ENCODE measurements at regions not wholly inside any gene's neighbourhood (a gene's known extent, or its start where the extent isn't known, plus 50 kb on each side); places are given as distances from the start of the nearest gene placed in this dataset.
"Not testable (repeated sequence)": the region's sequence is repeated elsewhere in the genome, so short reads cannot be mapped to it uniquely, and the experiment has no call there.

DNA sequence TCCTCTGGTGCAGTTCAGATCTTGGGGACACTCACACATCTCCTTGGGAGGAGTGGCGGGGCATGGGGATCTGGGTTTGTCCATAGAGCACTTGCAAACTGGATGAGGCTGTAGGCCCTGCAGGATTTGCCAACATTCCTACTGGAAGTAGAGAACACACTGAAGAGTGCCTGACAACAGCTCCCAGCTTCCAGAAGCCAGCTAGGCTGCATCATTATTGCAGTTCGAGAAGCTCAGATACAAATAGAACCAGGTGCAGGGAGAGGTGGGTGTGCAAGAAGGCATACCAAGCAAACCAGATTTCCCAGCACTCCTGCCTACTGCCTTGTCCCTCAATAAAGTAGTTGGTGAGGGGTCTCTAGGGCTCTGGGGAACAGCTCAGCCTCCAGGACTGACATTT lies 52.5 kb downstream of the RHOB start:
- DNase-seq, result no peak

DNA sequence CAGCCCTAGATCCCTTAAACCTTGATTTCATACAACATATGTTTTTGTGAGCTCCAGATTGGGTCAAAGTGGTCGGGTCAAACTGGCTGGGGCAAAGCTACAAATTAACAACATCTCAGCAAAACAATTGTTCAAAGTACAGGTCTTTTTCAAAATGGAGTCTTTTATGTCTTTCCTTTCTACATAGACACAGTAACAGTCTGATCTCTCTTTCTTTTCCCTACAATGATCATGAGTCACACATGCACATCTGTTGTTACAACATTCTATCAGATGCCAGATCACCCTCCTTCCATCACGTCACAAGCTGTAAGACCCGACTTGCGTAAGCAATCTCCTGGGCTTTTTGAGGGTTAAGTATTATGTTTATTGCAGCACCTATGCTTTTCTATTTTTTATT lies 55.1 kb downstream of the RHOB start:
- DNase-seq, result no peak

DNA sequence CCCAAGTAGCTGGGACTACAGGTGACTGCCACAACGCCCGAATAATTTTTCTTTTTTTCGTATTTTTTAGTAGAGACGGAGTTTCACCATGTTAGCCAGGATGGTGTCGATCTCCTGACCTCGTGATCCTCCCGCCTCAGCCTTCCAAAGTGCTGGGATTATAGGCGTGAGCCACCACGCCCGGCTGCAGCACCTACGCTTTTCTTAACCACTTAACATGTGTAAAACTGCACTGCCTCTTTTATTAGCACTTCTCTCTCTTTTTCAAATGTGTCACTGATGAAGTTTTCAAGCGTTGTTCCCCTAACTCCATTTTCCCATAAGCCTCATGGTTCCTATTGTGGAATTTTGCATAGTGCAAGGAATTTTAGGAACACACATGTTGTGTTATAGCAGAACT lies 55.6 kb downstream of the RHOB start:
- not testable (repeated sequence) for DNase-seq

DNA sequence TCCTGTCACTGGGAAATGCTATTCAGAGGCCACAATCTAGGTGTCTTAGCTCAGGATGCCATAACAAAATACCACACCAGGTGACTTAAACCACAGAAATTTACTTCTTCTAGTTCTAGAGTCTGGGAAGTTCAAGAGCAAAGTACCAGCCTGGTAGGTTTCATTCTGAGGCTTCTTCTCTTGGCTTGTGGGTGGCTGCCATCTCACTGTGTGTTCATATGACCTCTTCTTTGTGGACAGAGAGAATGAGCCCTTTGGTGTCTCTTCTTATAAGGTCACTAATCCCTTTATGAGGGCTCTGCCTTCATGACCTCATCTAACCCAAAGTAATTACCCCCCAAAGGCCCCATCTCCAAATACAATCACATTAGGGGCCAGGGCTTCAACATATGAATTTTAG lies 57.3 kb downstream of the RHOB start:
- no peak for DNase-seq

- no peak for DNase-seq
These were observed 59.4 kb downstream of the RHOB start for GRCh38 chr2:20506201-20506685.

GRCh38 chr2:20507166-20507692 lies 60.4 kb downstream of the RHOB start:
- peak in 1 of 5 experiments; percentile 61 for DNase-seq

- no peak for DNase-seq
These were observed 60.8 kb downstream of the RHOB start for GRCh38 chr2:20507711-20508110.

- no peak for DNase-seq
These were observed 62.5 kb downstream of the RHOB start for GRCh38 chr2:20509301-20509769.

GRCh38 chr2:20509770-20510490 lies 63.1 kb downstream of the RHOB start:
- DNase-seq, result no peak

DNA sequence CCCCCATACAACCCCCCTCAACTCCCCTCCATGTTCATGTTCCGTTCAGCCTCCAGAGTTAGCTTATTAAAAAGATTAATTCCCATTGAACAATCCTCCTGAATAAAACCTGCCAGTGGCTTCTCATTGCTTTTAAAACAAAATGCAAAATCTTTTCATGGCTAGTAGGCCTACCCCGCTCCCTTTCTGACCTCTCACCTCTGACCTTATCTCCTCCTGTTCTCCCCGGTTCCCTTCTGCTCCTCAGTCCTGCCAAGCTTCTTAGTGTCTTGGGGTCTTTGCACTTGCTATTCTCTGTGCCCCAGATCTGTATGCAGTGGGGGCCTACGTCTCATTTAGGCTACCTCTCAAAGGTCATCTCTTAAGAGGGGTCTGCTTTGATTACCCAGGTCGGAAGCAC lies 64.3 kb downstream of the RHOB start:
- no peak for DNase-seq

- DNase-seq, result no peak
These were observed 65.3 kb downstream of the RHOB start for GRCh38 chr2:20512061-20512605.

GRCh38 chr2:20513946-20514345 lies 67.1 kb downstream of the RHOB start:
- DNase-seq, result no peak

DNA sequence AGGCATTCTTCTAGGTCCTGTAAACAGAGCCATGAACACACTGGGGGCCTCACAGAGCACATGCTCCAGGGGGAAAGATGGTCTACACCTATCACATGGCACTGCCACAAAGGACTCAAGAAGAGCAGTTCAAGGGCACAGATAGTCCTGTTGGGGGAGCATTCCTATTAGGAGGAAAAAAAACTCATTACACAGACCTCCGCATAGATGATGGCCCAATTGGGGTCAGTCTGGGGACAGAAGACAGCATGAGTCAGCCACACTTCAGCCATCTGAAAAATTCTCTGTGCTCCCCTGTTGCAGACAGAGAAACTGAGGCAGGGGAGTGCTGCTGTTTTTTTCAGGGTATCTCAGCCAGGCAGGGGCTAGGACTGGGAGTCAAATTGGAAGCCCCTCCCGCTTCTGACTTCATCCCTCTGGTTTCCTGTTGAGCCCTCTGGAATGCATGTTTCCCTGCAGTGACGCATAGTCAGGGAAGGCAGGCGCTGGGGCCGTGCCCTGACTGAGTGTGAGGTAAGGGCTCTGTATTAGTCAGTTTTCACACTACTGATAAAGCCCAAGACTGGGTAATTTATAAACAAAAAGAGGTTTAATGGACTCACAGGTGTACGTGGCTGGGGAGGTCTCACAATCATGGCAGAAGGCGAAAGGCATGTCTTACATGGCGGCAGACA lies 67.9 kb downstream of the RHOB start:
- DNase-seq, result no peak

DNA sequence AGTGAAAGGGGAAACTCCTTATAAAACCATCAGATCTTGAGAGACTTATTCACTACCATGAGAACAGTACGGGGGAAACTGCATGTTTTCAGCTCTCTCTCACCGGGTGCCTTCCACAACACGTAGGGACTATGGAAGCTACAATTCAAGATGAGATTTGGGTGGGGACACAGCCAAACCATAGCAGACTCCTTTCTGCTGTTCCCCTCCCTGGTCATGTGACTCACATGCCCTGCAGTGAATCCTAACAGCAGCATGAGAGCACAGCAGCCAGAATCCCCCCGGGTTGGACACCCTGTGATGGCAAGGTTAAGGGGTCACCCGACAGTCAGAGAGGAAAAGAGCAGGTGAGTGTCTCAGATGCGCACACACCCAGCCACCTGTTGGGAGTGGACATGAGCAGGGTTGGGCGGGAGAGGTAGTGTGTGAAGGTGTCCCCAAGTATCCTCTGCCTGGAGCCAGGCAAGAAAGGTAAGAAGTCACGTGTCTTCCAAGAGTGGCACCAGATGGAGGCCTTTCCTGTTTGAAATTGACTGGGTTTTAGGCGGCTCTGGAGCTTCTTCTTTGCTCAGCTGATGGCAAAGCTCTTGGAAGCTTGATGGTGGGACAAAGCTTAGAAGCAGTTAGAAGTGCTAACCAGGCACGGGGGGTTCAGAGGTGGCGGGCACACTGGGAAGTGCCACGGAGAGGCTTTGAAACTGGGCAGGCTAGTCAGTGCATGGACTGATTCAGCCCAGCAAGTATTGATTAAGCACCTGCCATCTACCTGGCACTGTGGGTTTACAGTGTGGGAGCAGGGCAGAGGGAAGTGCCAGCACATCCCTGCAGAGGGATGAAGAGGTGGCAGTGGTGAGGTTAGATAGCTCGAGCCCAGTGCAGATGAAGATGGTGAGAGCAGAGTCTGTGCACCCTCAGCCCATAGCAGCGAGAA lies 68.7 kb downstream of the RHOB start:
- DNase-seq, result no peak

GRCh38 chr2:20516291-20516645 lies 69.4 kb downstream of the RHOB start:
- no peak for DNase-seq

GRCh38 chr2:20516646-20517341 lies 69.9 kb downstream of the RHOB start:
- DNase-seq, result peak in 1 of 5 experiments; percentile 59

GRCh38 chr2:20519309-20519708 lies 72.4 kb downstream of the RHOB start:
- no peak for DNase-seq

- no peak for DNase-seq
These were observed 73.3 kb downstream of the RHOB start for GRCh38 chr2:20520128-20520527.

DNA sequence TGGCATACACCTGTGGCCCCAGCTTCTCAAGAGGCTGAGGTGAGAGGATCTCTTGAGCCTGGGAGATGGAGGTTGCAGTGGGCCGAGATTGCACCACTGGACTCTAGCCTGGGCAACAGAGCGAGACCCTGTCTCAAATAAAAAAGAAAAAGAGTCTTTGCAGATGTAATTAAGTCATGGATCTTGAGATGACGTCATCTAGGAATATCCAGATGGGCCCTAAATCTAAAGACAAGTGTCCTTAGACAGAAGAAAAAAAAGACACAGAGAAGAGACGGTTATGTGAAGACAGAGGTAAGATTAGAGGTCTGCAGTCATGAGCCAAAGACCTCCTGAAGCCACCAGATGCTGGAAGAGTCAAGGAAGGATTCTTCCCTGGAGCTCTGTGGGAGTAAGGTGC lies 74.3 kb downstream of the RHOB start:
- no peak for DNase-seq

GRCh38 chr2:20521682-20522189 lies 74.9 kb downstream of the RHOB start:
- DNase-seq, result no peak

- DNase-seq, result no peak
These were observed 76.4 kb downstream of the RHOB start for GRCh38 chr2:20523073-20523798.

Data from T-helper 2 cell (primary cell).